ENCODE measurements at regions not wholly inside any gene's neighbourhood (a gene's known extent, or its start where the extent isn't known, plus 50 kb on each side); places are given as distances from the start of the nearest gene placed in this dataset.

- no peaks in the 10 kb centered on the region for H3K4me1 ChIP-seq (ENCODE audit: insufficient read depth, insufficient read length)
- H3K27me3 ChIP-seq (ENCODE audit: insufficient read depth, insufficient read length) = no peaks in the 10 kb centered on the region
- no peak for TF ChIP-seq ZNF274 (IDR thresholded peaks at IDR 0.05; ENCODE audit: low read depth, low read length)
- no peak for TF ChIP-seq YY1 (IDR thresholded peaks at IDR 0.05; ENCODE audit: insufficient read depth, insufficient read length)
- TF ChIP-seq SUZ12 (IDR thresholded peaks at IDR 0.05; ENCODE audit: extremely low read depth, insufficient read depth, insufficient read length) = no peak
- H3K9ac ChIP-seq (ENCODE audit: insufficient read length, low read depth) = no peak overlapping the region
- no peak overlapping the region for H3K4me3 ChIP-seq (ENCODE audit: insufficient read length, low read depth)
- H3K36me3 ChIP-seq (ENCODE audit: insufficient read depth, insufficient read length, low read length) = no peaks in the 10 kb centered on the region
- no peak for DNase-seq (ENCODE audit: low read depth, low spot score)
- no peaks in the 10 kb centered on the region for H3K9me3 ChIP-seq (ENCODE audit: insufficient read depth, low read length)
Observed at GRCh38 chr20:21981597-21982344, 276.3 kb downstream of the PAX1 start.

- no peak for DNase-seq (ENCODE audit: low read depth, low spot score)
- no peak for TF ChIP-seq SUZ12 (IDR thresholded peaks at IDR 0.05; ENCODE audit: extremely low read depth, insufficient read depth, insufficient read length)
- TF ChIP-seq ZNF274 (IDR thresholded peaks at IDR 0.05; ENCODE audit: low read depth, low read length) = no peak
- TF ChIP-seq YY1 (IDR thresholded peaks at IDR 0.05; ENCODE audit: insufficient read depth, insufficient read length) = no peak
Observed at GRCh38 chr20:21981179-21981578, 275.7 kb downstream of the PAX1 start.

GRCh38 chr20:21971436-21971835, 266.0 kb downstream of the PAX1 start:
- Histone ChIP-seq H3K4me1 (ENCODE audit: insufficient read depth, insufficient read length) (no peaks in the 10 kb centered on the region), H3K27me3 (ENCODE audit: insufficient read depth, insufficient read length) (no peaks in the 10 kb centered on the region), H3K4me3 (ENCODE audit: insufficient read length, low read depth) (no peak overlapping the region), H3K9me3 (ENCODE audit: insufficient read depth, low read length) (no peaks in the 10 kb centered on the region), H3K36me3 (ENCODE audit: insufficient read depth, insufficient read length, low read length) (no peaks in the 10 kb centered on the region), H3K9ac (ENCODE audit: insufficient read length, low read depth) (no peak overlapping the region)
- DNase-seq (ENCODE audit: low read depth, low spot score) = no peak
- TF ChIP-seq YY1 (IDR thresholded peaks at IDR 0.05; ENCODE audit: insufficient read depth, insufficient read length) (no peak), SUZ12 (IDR thresholded peaks at IDR 0.05; ENCODE audit: extremely low read depth, insufficient read depth, insufficient read length) (no peak), ZNF274 (IDR thresholded peaks at IDR 0.05; ENCODE audit: low read depth, low read length) (no peak)

More at GRCh38 chr20:21981179-21981578, 275.7 kb downstream of the PAX1 start:
- Histone ChIP-seq H3K9me3 (ENCODE audit: insufficient read depth, low read length) (no peaks in the 10 kb centered on the region), H3K27me3 (ENCODE audit: insufficient read depth, insufficient read length) (no peaks in the 10 kb centered on the region), H3K4me3 (ENCODE audit: insufficient read length, low read depth) (no peak overlapping the region), H3K9ac (ENCODE audit: insufficient read length, low read depth) (no peak overlapping the region), H3K4me1 (ENCODE audit: insufficient read depth, insufficient read length) (no peaks in the 10 kb centered on the region), H3K36me3 (ENCODE audit: insufficient read depth, insufficient read length, low read length) (no peaks in the 10 kb centered on the region)

- no peak for DNase-seq (ENCODE audit: low read depth, low spot score)
- no peaks in the 10 kb centered on the region for H3K9me3 ChIP-seq (ENCODE audit: insufficient read depth, low read length)
- no peaks in the 10 kb centered on the region for H3K36me3 ChIP-seq (ENCODE audit: insufficient read depth, insufficient read length, low read length)
- no peak overlapping the region for H3K4me3 ChIP-seq (ENCODE audit: insufficient read length, low read depth)
- H3K9ac ChIP-seq (ENCODE audit: insufficient read length, low read depth) = no peak overlapping the region
- no peaks in the 10 kb centered on the region for H3K27me3 ChIP-seq (ENCODE audit: insufficient read depth, insufficient read length)
- no peak for TF ChIP-seq SUZ12 (IDR thresholded peaks at IDR 0.05; ENCODE audit: extremely low read depth, insufficient read depth, insufficient read length)
- TF ChIP-seq ZNF274 (IDR thresholded peaks at IDR 0.05; ENCODE audit: low read depth, low read length) = no peak
- H3K4me1 ChIP-seq (ENCODE audit: insufficient read depth, insufficient read length) = no peaks in the 10 kb centered on the region
Observed at GRCh38 chr20:21968486-21968885, 263.0 kb downstream of the PAX1 start.

GRCh38 chr20:21967481-21967880, 262.0 kb downstream of the PAX1 start:
- no peak for DNase-seq (ENCODE audit: low read depth, low spot score)
- Histone ChIP-seq H3K4me1 (ENCODE audit: insufficient read depth, insufficient read length) (no peaks in the 10 kb centered on the region), H3K9me3 (ENCODE audit: insufficient read depth, low read length) (peaks cover 3% of the 10 kb centered on the region; the same call in 1 of the 2 replicates), H3K4me3 (ENCODE audit: insufficient read length, low read depth) (no peak overlapping the region), H3K27me3 (ENCODE audit: insufficient read depth, insufficient read length) (no peaks in the 10 kb centered on the region), H3K36me3 (ENCODE audit: insufficient read depth, insufficient read length, low read length) (no peaks in the 10 kb centered on the region), H3K9ac (ENCODE audit: insufficient read length, low read depth) (no peak overlapping the region)
- TF ChIP-seq ZNF274 (IDR thresholded peaks at IDR 0.05; ENCODE audit: low read depth, low read length) = no peak
- no peak for TF ChIP-seq YY1 (IDR thresholded peaks at IDR 0.05; ENCODE audit: insufficient read depth, insufficient read length)
- TF ChIP-seq SUZ12 (IDR thresholded peaks at IDR 0.05; ENCODE audit: extremely low read depth, insufficient read depth, insufficient read length) = no peak

GRCh38 chr20:21956591-21956990, 251.1 kb downstream of the PAX1 start:
- Histone ChIP-seq H3K27me3 (ENCODE audit: insufficient read depth, insufficient read length) (no peaks in the 10 kb centered on the region), H3K9me3 (ENCODE audit: insufficient read depth, low read length) (no peaks in the 10 kb centered on the region), H3K36me3 (ENCODE audit: insufficient read depth, insufficient read length, low read length) (no peaks in the 10 kb centered on the region), H3K9ac (ENCODE audit: insufficient read length, low read depth) (no peak overlapping the region), H3K4me3 (ENCODE audit: insufficient read length, low read depth) (no peak overlapping the region), H3K4me1 (ENCODE audit: insufficient read depth, insufficient read length) (no peaks in the 10 kb centered on the region)
- TF ChIP-seq SUZ12 (IDR thresholded peaks at IDR 0.05; ENCODE audit: extremely low read depth, insufficient read depth, insufficient read length) = no peak
- TF ChIP-seq ZNF274 (IDR thresholded peaks at IDR 0.05; ENCODE audit: low read depth, low read length) = no peak
- no peak for TF ChIP-seq YY1 (IDR thresholded peaks at IDR 0.05; ENCODE audit: insufficient read depth, insufficient read length)
- DNase-seq (ENCODE audit: low read depth, low spot score) = no peak

- H3K4me3 ChIP-seq (ENCODE audit: insufficient read length, low read depth) = no peak overlapping the region
- H3K27me3 ChIP-seq (ENCODE audit: insufficient read depth, insufficient read length) = no peaks in the 10 kb centered on the region
- no peaks in the 10 kb centered on the region for H3K36me3 ChIP-seq (ENCODE audit: insufficient read depth, insufficient read length, low read length)
- no peak for DNase-seq (ENCODE audit: low read depth, low spot score)
- no peaks in the 10 kb centered on the region for H3K9me3 ChIP-seq (ENCODE audit: insufficient read depth, low read length)
- H3K4me1 ChIP-seq (ENCODE audit: insufficient read depth, insufficient read length) = no peaks in the 10 kb centered on the region
- no peak overlapping the region for H3K9ac ChIP-seq (ENCODE audit: insufficient read length, low read depth)
- TF ChIP-seq ZNF274 (IDR thresholded peaks at IDR 0.05; ENCODE audit: low read depth, low read length) (no peak), SUZ12 (IDR thresholded peaks at IDR 0.05; ENCODE audit: extremely low read depth, insufficient read depth, insufficient read length) (no peak), YY1 (IDR thresholded peaks at IDR 0.05; ENCODE audit: insufficient read depth, insufficient read length) (no peak)
Observed at GRCh38 chr20:21947406-21947805, 241.9 kb downstream of the PAX1 start.
